ENCODE measurements at regions not wholly inside any gene's neighbourhood (a gene's known extent, or its start where the extent isn't known, plus 50 kb on each side); places are given as distances from the start of the nearest gene placed in this dataset.
"Not testable (repeated sequence)": the region's sequence is repeated elsewhere in the genome, so short reads cannot be mapped to it uniquely, and the experiment has no call there.

DNA sequence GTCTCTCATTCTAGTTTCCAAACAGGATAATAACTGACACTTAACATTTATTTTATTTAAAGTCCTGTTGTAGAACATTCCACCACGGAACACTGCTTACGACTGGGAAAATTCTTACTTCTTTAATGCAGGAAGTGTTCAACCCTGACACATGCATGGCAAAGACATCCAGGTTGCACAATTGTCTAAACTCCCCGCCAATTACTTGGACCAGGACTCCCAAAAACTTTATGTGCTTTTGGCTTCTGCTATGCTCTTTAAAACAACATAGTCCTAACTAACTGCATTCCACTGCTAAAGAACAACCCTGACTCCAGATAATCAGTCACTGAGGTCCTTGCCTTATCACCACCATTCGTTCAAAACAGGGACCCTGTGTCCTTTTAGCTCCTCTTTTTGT is 995.8 kb downstream of the LTN1 start:
- TF ChIP-seq, protein P1, sequence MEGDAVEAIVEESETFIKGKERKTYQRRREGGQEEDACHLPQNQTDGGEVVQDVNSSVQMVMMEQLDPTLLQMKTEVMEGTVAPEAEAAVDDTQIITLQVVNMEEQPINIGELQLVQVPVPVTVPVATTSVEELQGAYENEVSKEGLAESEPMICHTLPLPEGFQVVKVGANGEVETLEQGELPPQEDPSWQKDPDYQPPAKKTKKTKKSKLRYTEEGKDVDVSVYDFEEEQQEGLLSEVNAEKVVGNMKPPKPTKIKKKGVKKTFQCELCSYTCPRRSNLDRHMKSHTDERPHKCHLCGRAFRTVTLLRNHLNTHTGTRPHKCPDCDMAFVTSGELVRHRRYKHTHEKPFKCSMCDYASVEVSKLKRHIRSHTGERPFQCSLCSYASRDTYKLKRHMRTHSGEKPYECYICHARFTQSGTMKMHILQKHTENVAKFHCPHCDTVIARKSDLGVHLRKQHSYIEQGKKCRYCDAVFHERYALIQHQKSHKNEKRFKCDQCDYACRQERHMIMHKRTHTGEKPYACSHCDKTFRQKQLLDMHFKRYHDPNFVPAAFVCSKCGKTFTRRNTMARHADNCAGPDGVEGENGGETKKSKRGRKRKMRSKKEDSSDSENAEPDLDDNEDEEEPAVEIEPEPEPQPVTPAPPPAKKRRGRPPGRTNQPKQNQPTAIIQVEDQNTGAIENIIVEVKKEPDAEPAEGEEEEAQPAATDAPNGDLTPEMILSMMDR (IDR thresholded peaks at IDR 0.05; ENCODE audit: borderline replicate concordance, extremely low read depth, low read length, poor library complexity, severe bottlenecking): not testable (repeated sequence)
- TF ChIP-seq EZH2 (IDR thresholded peaks at IDR 0.05; ENCODE audit: borderline replicate concordance, low read depth, low read length, severe bottlenecking): not testable (repeated sequence)
